GM18508 (cell line): ENCODE measurements at regions not wholly inside any gene's neighbourhood (a gene's known extent, or its start where the extent isn't known, plus 50 kb on each side); places are given as distances from the start of the nearest gene placed in this dataset.
"Not testable (repeated sequence)": the region's sequence is repeated elsewhere in the genome, so short reads cannot be mapped to it uniquely, and the experiment has no call there.

Experiments used
- ATAC-seq: cut with Tn5 transposase; IDR thresholded peaks from one replicate; pipeline ENCODE4 v1.9.1; 2021; ENCODE audit warnings: moderate number of reproducible peaks; ENCODE audit not compliant: insufficient read depth, unreplicated experiment

DNA sequence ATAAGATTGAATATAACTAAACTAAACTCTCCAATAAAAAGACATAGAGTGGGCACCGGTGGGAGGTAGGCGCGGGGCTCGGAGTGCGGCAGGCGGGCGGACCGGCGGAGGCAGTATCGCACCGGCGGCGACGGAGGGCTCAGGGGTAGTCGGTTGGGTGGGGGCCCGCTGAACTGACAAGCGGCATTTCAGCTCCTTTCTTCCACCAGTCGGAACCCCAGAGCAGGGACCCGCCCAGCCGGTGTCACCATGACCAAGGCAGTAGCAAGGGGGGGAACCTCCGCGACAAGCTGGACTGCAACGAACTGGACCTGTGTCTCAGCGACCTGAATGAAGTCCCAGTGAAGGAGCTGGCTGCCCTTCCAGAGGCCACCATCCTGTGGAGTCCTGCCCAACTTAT is 156.7 kb downstream of the HINT1 start:
- no peak for ATAC-seq

DNA sequence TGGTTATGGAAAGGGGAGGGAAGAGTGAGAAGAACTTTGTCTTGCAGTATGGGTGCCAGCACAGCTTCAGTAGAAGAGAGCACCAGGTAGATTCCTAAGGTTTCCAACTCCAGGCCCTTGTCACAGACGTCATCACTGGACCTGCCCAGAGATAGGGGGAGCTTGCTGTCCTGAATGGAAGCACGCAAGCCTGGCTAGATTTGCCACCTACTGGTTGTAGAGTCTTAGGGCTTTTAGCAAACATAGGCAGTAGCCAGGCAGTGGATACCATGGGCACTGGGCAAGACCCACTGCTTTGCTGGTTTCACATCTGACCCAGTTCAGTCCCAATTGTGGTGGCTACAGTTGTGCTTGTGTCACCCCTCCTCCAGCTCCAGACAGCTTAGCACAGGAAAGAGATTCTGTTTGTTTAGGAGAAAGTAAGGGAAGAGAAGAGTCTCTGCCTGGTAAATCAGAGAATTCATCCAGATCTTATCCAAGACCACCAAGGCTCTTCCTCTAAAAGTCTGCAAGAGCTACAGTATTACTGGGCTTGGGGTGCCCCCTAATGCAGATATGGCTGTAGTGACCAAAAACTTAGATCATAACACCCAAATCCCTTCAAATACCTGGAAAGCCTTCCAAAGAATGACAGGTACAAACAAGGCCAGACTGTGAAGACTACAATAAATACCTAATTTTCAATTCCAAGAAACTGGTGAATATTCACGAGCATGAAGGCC is 158.9 kb downstream of the HINT1 start:
- ATAC-seq, result no peak

DNA sequence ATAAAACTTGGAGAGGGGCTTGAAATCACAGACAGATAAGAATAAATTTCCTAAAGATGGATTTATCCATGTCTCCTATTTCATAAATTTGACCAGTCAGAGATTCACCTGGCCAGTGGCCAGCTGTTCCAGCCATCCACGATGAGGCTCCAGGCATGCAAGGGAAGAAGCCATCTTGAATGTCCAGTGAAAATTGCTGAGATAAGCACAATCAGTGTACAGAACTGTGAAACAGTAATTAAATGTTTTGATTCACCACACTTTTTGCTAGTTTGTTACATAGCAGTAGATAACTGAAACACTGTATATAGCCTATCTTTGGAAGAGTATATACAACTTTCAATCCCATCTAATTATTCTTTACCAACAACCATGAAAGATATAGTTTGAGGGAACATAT is 163.5 kb downstream of the HINT1 start:
- no peak for ATAC-seq

DNA sequence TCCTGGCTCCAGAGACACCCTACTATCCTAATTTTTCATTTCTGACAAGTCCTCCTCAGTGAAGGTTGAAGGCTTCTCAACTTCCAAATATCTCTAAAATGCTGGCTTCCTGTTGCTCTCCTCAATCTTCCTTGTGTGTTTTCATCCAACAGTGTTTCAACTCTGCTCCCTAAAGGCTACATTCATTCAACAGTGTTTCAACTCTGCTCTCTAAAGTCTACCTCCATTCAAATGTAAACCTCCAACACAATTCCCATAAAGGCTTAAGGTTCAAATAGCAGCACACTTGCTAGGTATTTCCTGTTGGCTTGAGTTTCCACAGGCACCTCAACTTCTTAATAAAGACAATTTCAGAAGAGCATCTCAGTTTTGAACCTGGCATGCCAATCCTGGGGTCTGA is 164.8 kb downstream of the HINT1 start:
- no peak for ATAC-seq

DNA sequence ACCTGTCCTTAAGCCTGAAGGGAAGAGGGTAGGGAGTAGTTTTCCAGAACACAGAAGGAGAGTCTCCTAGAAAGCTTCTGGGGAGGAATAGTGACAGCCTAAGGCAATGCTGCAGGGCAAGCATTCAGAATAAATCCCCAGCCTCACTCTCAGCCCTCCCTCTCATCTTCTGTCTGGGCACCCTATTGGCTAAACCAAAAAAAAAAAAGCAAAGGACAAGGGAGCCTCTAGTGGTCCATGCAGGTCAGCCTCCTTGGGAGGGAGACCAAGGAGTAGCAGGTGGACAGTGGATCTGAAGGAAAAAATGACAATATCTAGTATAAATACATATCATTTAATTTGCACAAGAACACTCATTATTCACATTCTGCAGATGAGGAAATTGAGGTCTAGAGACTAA is 168.3 kb downstream of the HINT1 start:
- not testable (repeated sequence) for ATAC-seq

DNA sequence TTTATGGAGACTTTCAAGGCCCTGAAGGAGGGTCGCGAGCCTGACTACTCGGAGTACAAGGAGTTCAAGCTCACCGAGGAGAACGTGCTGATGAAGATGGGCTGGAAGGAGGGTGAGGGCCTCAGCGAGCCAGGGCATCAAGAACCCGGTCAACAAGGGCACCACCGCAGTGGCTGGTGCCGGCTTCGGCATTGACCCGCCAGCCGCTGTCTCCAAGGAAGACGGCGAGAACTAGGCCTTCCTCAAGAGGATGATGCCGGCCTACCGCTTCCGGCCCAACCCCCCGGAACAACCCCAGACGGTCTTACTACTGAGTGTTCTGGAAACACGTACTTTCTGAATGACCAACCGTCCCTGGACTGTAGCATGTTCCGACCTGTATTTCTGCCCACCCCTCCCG is 169.2 kb downstream of the HINT1 start:
- no peak for ATAC-seq

DNA sequence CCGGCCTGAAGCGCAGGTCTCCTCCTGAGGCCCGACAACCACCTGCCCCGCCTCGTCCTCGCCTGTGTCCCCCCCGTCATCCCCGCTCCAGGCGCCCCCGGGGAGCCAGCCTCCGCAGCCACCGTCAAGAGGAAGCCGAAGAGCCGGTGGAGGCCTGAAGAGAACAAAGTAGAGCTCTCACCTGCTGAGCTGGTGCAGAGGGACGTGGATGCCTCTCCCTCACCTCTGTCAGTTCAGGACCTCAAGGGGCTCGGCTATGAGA is 169.9 kb downstream of the HINT1 start:
- ATAC-seq, result no peak

DNA sequence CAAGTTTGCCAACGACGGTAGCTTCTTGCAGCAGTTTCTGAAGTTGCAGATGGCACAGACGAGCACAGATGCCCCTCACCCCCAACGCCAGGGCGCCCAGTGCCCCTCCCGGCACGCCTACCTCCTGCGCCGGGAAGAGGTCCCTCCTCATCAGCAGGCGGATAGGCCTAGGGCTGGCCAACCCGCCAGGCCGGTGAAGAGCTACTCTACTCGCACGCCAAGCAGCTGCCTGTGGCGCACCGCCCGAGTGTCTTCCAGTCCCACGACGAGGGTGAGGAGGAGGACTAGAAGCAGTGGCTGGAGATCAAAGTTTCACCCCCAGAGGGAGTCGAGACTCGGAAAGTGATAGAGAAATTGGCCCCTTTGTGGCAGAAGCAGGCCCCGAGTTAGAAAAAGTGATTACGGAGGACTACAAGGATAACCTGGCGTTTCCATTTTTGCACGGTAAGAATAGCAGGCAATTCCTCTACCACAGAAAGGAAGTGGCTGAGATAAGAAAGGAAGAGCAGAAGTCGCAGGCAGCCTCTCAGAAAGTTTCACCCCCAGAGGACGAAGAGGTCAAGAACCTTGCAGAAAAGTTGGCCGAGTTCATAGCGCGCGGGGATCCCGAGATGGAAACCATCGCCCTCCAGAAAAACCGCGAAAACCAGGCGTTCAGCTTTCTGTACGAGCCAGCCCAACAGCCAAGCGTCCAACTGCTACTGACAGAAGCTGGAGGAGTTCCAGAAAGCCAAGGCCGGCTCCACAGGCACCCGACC is 170.4 kb downstream of the HINT1 start:
- ATAC-seq, result no peak

DNA sequence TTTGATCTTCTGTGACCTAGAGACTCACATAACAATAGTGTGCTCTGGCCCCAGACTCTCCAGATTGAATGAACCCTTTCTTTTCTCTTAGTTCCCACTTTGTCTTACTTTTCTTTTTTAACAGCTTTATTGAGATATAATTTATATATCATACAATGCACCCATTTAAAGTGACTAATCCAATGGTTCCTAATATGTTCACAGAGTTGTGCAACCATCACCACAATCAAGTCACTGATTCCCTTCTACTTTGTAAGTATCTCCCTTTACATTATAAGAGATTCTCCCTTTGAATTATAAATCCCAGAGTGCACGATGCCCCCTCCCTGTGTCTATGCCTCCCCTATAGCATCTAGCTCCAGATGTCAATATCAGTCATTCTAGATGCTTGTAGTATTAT is 172.4 kb downstream of the HINT1 start:
- no peak for ATAC-seq

DNA sequence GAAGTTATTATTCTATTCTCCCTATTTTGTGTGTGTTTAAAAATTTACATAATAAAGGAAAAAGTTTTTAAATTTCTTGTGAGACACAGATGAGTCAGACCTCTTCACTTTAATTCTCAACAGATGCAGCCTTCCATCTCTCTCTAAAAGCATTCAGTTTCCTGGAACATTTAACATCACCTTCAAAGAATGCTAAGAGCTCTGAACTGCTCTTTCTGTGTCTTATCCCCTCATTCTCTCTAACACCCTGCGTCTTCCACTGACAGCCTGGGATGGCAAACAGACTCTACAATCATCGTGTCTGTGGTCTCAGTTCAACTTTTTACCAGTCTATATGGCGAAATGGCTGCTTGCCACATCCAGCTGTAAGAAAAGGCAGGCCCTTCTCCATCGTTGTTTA is 173.0 kb downstream of the HINT1 start:
- ATAC-seq, result no peak

DNA sequence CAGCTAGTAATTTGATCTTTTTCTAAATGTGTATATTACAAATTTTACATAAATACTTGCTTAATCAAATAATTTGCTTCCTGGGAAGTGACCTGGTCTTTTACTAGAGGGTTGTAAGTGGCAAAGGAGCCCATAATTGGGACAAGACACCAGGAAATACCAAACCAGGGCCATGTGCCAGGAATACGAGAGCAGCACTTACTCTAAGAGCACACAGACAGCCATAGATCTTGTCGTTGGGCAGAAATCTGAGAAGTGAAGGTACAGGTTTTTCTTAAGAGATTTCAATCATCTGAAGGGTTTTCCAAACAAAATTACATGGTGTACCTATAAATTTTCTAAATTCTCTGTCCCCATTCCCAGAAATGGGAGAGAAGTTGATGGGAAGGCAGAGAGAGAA is 179.3 kb downstream of the HINT1 start:
- no peak for ATAC-seq

DNA sequence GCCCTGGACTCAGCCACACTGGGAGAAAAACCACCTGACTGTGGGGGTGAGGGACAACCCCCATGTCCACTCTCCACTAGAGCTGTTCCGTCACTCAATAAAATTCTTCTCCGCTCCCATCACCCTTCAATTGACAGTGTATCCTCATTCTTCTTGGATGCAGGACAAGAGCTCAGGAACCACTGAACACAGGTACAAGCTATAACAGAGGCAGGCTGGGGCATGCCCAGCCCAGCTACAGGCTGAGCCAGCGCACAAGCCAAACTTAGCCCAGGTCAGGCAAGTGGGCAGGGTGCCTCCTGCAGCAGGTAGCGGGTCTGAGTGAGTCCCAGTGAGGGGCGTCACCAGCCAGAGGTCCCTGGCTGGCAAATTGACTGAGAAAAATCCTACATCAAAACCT is 183.4 kb downstream of the HINT1 start:
- ATAC-seq, result no peak

DNA sequence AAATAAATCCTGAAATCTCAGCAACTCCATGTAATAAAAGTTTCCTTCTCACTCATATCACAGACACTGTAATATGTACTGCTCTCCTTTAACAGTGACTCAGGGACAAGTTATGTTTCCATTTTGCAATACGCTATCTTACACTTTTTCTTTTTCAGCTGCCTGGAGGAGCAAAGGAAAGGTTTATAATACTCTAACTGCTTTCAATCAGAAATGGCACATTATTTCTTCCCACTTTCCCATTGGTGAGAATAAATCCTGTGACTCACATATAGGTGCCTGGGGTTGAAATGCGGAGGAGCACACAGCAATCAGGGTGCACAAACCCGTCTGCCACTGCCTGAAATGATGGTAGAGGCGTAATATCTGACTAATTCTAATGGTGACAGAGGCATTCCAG is 186.6 kb downstream of the HINT1 start:
- no peak for ATAC-seq

DNA sequence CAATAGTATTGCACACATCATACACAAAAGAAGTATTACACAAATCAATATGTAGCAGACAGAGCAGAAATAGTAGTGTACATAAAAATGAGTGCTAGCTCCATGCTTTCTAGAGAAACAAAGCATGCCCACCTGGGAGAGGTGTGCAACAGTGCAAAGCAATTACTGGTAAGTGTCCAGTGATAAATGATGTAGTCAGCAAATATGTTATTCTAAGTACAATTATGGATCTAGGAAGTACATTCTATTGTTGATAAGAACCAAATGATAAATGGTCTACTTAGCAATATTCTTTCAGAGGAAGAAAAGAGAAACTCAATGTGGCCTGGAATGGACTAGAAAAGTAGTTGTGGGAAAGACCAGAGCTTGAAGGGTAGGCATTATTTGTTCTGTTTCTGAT is 188.6 kb downstream of the HINT1 start:
- ATAC-seq, result no peak

DNA sequence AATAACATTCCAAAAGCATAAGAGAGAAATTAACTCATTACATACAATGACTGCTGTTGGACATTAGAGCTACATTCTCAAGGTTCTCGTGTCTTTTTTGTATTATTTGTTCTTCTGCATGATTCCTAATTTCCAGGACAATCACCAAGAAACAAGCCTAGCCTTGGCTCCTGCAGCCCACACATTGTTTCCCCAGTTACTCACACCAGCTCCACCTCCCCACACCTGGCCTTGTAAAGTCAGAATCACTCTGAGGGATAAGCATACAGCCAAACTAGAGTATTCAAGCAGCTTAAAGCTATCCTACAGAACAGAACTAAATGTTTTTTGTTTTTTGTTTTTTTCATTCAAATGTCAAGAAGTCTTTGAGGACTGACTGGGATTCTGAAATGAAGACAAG is 189.2 kb downstream of the HINT1 start:
- ATAC-seq, result no peak

DNA sequence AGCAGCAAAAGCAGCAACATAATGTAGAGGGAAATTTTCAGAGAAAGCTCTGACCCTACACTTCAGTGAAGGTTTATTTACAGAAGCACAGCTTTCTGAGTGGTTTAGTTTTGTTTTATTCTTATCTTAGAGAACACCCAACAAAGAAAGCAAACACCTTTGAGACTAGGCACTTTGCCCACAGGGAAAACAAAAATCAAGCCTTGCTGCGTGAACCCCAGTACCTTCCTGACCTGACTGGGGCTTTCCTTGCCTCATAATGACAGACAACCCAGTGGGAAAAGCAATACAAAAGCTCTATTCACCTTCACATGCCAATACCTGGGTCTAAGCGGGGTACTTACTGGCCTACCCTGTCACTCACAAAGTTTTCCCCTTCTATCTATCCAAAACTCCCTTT is 189.8 kb downstream of the HINT1 start:
- no peak for ATAC-seq

DNA sequence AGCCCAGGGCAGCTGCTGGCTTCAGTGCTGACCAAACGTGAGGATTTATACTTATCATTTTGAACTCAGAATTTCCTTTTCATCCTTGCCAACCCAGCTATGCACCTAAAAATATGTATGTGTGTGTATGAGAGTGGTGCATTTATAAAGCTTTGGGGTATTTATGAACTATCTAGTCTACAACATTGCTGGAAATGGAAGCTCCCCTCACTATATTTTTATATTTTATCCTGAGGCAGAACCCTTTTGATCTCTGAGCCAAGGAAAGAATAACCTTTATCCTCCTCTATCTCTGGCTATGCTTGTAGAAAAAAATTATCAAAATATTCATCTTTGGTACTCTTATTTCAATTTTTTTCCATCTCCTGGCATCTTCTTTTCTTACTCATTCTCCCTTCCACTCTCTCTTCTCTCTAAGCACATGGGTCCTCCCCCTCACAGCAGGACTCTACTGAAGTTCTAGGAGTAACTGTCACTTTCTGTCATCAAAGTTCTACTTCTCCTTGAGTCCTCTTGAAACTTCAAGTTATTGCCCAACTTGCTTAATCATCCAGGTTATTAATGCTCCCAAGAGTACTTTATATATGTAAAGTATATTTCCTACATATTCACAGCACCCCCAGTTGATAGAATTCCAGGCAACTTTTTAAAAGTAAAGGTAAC is 190.9 kb downstream of the HINT1 start:
- no peak for ATAC-seq

DNA sequence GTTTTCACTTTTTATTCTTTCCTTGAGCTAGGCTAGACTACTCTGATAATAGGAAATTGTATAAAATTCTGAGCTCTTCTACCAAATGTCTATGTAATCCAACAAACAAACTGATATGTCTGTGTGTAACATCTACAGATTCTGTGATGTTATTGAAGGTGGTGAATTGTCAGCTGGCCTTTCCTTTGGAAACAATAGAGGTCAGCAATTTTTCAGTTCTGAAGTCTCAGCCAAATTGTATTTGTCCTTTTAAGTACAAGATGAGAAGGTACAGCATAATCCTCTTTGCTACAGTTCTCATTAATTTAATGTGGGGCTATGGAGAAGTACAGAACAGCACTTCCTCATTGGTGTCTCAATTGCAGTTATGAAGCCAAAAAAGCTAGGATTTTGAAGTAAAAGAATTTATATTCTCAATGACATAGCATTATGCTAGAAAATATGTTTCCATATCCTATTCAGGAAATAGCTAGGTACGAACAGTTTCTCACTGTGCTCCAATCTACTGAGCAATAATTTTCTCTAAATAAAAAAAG is 198.0 kb downstream of the HINT1 start:
- ATAC-seq, result no peak

DNA sequence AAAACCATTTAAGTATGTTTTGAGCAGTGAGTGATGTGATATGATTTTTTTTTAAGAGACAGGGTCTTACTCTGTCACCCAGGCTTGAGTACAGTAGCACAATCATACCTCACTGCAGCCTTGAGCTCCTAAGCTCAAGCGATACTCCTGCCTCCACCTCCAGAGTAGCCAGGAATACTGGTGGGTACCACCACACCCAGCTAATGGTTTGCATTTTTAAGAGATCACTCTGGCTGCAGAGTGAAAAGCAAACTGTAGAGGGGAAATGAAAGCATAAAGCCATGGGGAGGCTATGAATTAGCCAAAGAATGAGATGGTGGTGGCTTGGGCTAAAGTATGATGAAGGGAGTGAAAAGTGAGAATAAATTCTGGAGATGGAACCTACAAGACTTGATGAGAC is 199.1 kb downstream of the HINT1 start:
- no peak for ATAC-seq

DNA sequence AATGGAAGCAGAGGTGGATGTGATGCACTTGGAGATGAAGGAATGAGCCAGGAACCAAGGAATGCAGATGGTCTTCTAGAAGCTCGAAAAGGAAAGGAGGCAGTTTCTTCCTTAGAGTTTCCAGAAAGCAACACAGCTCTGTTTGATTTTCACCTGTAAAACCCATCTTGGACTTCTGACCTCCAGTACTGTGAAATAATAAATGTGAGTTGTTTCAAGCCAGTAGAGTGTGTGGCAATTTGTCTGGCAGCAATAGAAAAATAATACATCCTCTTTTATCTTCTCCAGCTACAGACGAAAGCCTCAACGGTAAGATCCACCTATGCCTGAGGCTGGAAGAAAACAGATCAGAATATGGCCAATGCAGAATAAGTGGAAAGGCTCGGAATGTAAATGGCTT is 199.7 kb downstream of the HINT1 start:
- ATAC-seq, result no peak
